Anterior cingulate cortex (tissue), 58 donors: ENCODE measurements at regions not wholly inside any gene's neighbourhood (a gene's known extent, or its start where the extent isn't known, plus 50 kb on each side); places are given as distances from the start of the nearest gene placed in this dataset.

Experiments used
- DNase-seq, 58 donors: peaks; one replicate each; lab custom pipeline; 2025; lab: John Stamatoyannopoulos, UW

GRCh38 chr22:47802421-47802820, 1040.0 kb downstream of the TBC1D22A start:
- DNase-seq: no peak

- DNase-seq: no peak
These were observed 1039.2 kb downstream of the TBC1D22A start for GRCh38 chr22:47801541-47802245.

GRCh38 chr22:47798229-47798628, 1035.8 kb downstream of the TBC1D22A start:
- DNase-seq: no peak

GRCh38 chr22:47797342-47797945, 1035.0 kb downstream of the TBC1D22A start:
- DNase-seq: no peak

GRCh38 chr22:47796128-47796908, 1033.9 kb downstream of the TBC1D22A start:
- DNase-seq: no peak

- no peak for DNase-seq
These were observed 1033.2 kb downstream of the TBC1D22A start for GRCh38 chr22:47795477-47796127.

GRCh38 chr22:47794851-47795250, 1032.4 kb downstream of the TBC1D22A start:
- no peak for DNase-seq

GRCh38 chr22:47793304-47794101, 1031.1 kb downstream of the TBC1D22A start:
- DNase-seq: no peak

- no peak for DNase-seq
These were observed 1026.7 kb downstream of the TBC1D22A start for GRCh38 chr22:47789171-47789570.

GRCh38 chr22:47788461-47788860, 1026.0 kb downstream of the TBC1D22A start:
- DNase-seq: no peak

- no peak for DNase-seq
These were observed 1025.2 kb downstream of the TBC1D22A start for GRCh38 chr22:47787501-47788227.

GRCh38 chr22:47786650-47787290, 1024.3 kb downstream of the TBC1D22A start:
- DNase-seq: no peak

- no peak for DNase-seq
These were observed 1022.5 kb downstream of the TBC1D22A start for GRCh38 chr22:47784991-47785390.

GRCh38 chr22:47784367-47784983, 1022.0 kb downstream of the TBC1D22A start:
- no peak for DNase-seq

GRCh38 chr22:47783433-47784366, 1021.2 kb downstream of the TBC1D22A start:
- no peak for DNase-seq

- DNase-seq: no peak
These were observed 1020.1 kb downstream of the TBC1D22A start for GRCh38 chr22:47782328-47783075.
